Smooth muscle cell (in vitro differentiated cells): ENCODE measurements at regions not wholly inside any gene's neighbourhood (a gene's known extent, or its start where the extent isn't known, plus 50 kb on each side); places are given as distances from the start of the nearest gene placed in this dataset.

ENCODE experiments used
- DNase-seq: peaks from one replicate; lab custom pipeline; 2025; ENCODE audit not compliant: unreplicated experiment; lab: John Stamatoyannopoulos, UW
- H2AFZ ChIP-seq: fragments of 200-600 bp; sonication (generic); 2 replicates; pipeline ENCODE4 v1.6.0; 2016; ENCODE audit warnings: antibody characterized with exemption, low read depth, mild to moderate bottlenecking
- H3F3A ChIP-seq: fragments of 200-600 bp; sonication (generic); 2 replicates; pipeline ENCODE4 v1.6.0; 2017; ENCODE audit warnings: antibody characterized with exemption, low read depth
- H3K27ac ChIP-seq: fragments of 200-600 bp; sonication (generic); 2 replicates; pipeline ENCODE4 v1.5.1; 2016; ENCODE audit warnings: low read depth, mild to moderate bottlenecking
- H3K27me3 ChIP-seq: fragments of 200-600 bp; sonication (generic); 2 replicates; pipeline ENCODE4 v1.6.1; 2016; ENCODE audit warnings: low read depth, mild to moderate bottlenecking
- H3K36me3 ChIP-seq: fragments of 200-600 bp; sonication (generic); 2 replicates; pipeline ENCODE4 v1.5.1; 2016; ENCODE audit warnings: low read depth
- H3K4me1 ChIP-seq: fragments of 200-600 bp; sonication (generic); 2 replicates; pipeline ENCODE4 v1.5.1; 2016; ENCODE audit warnings: low read depth
- H3K4me2 ChIP-seq: fragments of 200-600 bp; sonication (generic); 2 replicates; pipeline ENCODE4 v1.6.0; 2016; ENCODE audit warnings: mild to moderate bottlenecking
- H3K4me3 ChIP-seq: fragments of 200-600 bp; sonication (generic); 2 replicates; pipeline ENCODE4 v1.5.1; 2016; ENCODE audit warnings: mild to moderate bottlenecking
- H3K79me2 ChIP-seq: fragments of 200-600 bp; sonication (generic); 2 replicates; pipeline ENCODE4 v1.6.0; 2016; ENCODE audit warnings: low read depth, mild to moderate bottlenecking
- H3K9ac ChIP-seq: fragments of 200-600 bp; sonication (generic); 2 replicates; pipeline ENCODE4 v1.6.0; 2016; ENCODE audit warnings: low read depth
- H3K9me3 ChIP-seq: fragments of 200-600 bp; sonication (generic); replicated peaks from 2 replicates; pipeline ENCODE4 v1.5.1; 2016; ENCODE audit warnings: low read depth
- H4K20me1 ChIP-seq: fragments of 200-600 bp; sonication (generic); 2 replicates; pipeline ENCODE4 v1.6.0; 2016; ENCODE audit warnings: low read depth
- CTCF ChIP-seq: fragments of 200-600 bp; sonication (generic); IDR thresholded peaks from 2 replicates; pipeline ENCODE4 v1.5.1; 2017; ENCODE audit warnings: borderline replicate concordance, mild to moderate bottlenecking, antibody characterized with exemption; ENCODE audit not compliant: insufficient read depth, poor library complexity, severe bottlenecking
- WGBS: methylation state at CpG from one replicate; pipeline ENCODE4 v1.1.7; 2016; ENCODE audit warnings: low lambda C conversion rate; 5-methylcytosine and 5-hydroxymethylcytosine counted together

DNA sequence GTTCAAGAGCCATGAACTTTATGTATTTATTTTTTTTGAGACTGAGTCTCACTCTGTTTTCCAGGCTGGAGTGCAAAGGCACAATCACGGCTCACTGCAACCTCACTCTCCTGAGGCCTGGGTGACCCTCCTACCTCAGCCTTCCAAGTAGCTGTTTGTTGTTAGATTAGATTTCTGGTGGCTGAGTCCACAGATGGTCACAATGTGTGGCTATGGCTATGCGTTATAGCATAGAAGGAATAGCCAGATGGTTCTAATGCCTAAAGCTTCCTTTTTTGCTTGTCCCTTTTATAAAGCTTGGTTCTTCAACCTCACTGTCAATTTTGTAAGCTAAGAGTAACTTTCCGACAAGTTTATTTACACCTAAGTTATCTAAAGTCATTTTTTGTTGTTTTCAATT lies 62.3 kb upstream of the FMN2 start:
- TF ChIP-seq CTCF = no peak
- H3K4me3 ChIP-seq = no peak overlapping the region

GRCh38 chr1:240030236-240030635 lies 61.4 kb upstream of the FMN2 start:
- no peaks in the 10 kb centered on the region for H3K9me3 ChIP-seq
- H3K4me1 ChIP-seq = no peaks in the 10 kb centered on the region
- no peak overlapping the region for H3K4me3 ChIP-seq
- H3F3A ChIP-seq = no peaks in the 10 kb centered on the region
- no peaks in the 10 kb centered on the region for H3K79me2 ChIP-seq
- DNase-seq = no peak
- 84% methylated on average over 5 of the region's 5 CpGs for WGBS
- peak overlapping the region; percentile 34 for H3K27ac ChIP-seq
- no peak overlapping the region for H2AFZ ChIP-seq
- peak overlapping the region; percentile 13 for H3K4me2 ChIP-seq
- no peaks in the 10 kb centered on the region for H3K36me3 ChIP-seq
- H4K20me1 ChIP-seq = no peaks in the 10 kb centered on the region
- TF ChIP-seq CTCF = no peak
- H3K9ac ChIP-seq = no peak overlapping the region
- H3K27me3 ChIP-seq = no peaks in the 10 kb centered on the region

More for the DNA sequence above, 62.3 kb upstream of the FMN2 start:
- DNase-seq = no peak
- Histone ChIP-seq H3K9ac (no peak overlapping the region), H3K27me3 (no peaks in the 10 kb centered on the region), H3K36me3 (no peaks in the 10 kb centered on the region), H3K4me2 (no peak overlapping the region), H3F3A (no peaks in the 10 kb centered on the region), H3K79me2 (no peaks in the 10 kb centered on the region), H3K9me3 (no peaks in the 10 kb centered on the region), H2AFZ (no peak overlapping the region), H4K20me1 (no peaks in the 10 kb centered on the region), H3K27ac (no peak overlapping the region), H3K4me1 (no peaks in the 10 kb centered on the region)
- 84% methylated on average over 3 of the region's 3 CpGs for WGBS

GRCh38 chr1:240031009-240031408 lies 60.7 kb upstream of the FMN2 start:
- Histone ChIP-seq H3F3A (no peaks in the 10 kb centered on the region), H3K79me2 (no peaks in the 10 kb centered on the region), H3K9ac (peak overlapping the region; percentile 39), H3K27ac (peak overlapping the region; percentile 84), H4K20me1 (no peaks in the 10 kb centered on the region), H3K9me3 (no peaks in the 10 kb centered on the region), H3K36me3 (no peaks in the 10 kb centered on the region), H2AFZ (no peak overlapping the region), H3K4me1 (no peaks in the 10 kb centered on the region), H3K4me2 (peak overlapping the region; percentile 68), H3K4me3 (no peak overlapping the region), H3K27me3 (no peaks in the 10 kb centered on the region)
- no peak for TF ChIP-seq CTCF
- WGBS = 53% methylated on average over 5 of the region's 5 CpGs
- no peak for DNase-seq

- Histone ChIP-seq H3K36me3 (no peaks in the 10 kb centered on the region), H3F3A (no peaks in the 10 kb centered on the region), H3K79me2 (no peaks in the 10 kb centered on the region), H3K27ac (peak overlapping the region; percentile 84), H3K4me1 (no peaks in the 10 kb centered on the region), H4K20me1 (no peaks in the 10 kb centered on the region), H3K9me3 (no peaks in the 10 kb centered on the region), H3K4me3 (no peak overlapping the region), H3K4me2 (peak overlapping the region; percentile 68), H3K9ac (peak overlapping the region; percentile 39), H2AFZ (no peak overlapping the region), H3K27me3 (no peaks in the 10 kb centered on the region)
- no peak for TF ChIP-seq CTCF
- DNase-seq = no peak
- 28% methylated on average over 3 of the region's 3 CpGs for WGBS
Measured at GRCh38 chr1:240031414-240031813, 60.3 kb upstream of the FMN2 start.
